Endothelial cell (in vitro differentiated cells): ENCODE measurements at regions not wholly inside any gene's neighbourhood (a gene's known extent, or its start where the extent isn't known, plus 50 kb on each side); places are given as distances from the start of the nearest gene placed in this dataset.

Experiments used
- DNase-seq: peaks from one replicate; pipeline ENCODE4 v3.0.0; 2021; ENCODE audit warnings: low spot score
- H3K27ac Mint-ChIP-seq: one replicate; pipeline ENCODE4 v1.8.0; 2021; ENCODE audit warnings: mixed read lengths, inconsistent platforms; ENCODE audit not compliant: unreplicated experiment
- H3K27me3 Mint-ChIP-seq: one replicate; pipeline ENCODE4 v1.8.0; 2021; ENCODE audit warnings: mild to moderate bottlenecking, moderate library complexity, mixed read lengths, inconsistent platforms; ENCODE audit not compliant: unreplicated experiment
- H3K36me3 Mint-ChIP-seq: one replicate; pipeline ENCODE4 v1.8.0; 2021; ENCODE audit warnings: mild to moderate bottlenecking, low read depth, mixed read lengths, inconsistent platforms; ENCODE audit not compliant: unreplicated experiment
- H3K4me1 Mint-ChIP-seq: one replicate; pipeline ENCODE4 v1.8.0; 2021; ENCODE audit warnings: mild to moderate bottlenecking, mixed read lengths, inconsistent platforms; ENCODE audit not compliant: unreplicated experiment
- H3K4me3 Mint-ChIP-seq: one replicate; pipeline ENCODE4 v1.8.0; 2021; ENCODE audit warnings: mild to moderate bottlenecking, mixed read lengths, inconsistent platforms; ENCODE audit not compliant: unreplicated experiment
- H3K9me3 Mint-ChIP-seq: one replicate; pipeline ENCODE4 v1.8.0; 2021; ENCODE audit warnings: mixed read lengths, inconsistent platforms; ENCODE audit not compliant: unreplicated experiment
- TF ChIP-seq, protein P1 (sequence below): fragments of 200-600 bp; sonication (generic); IDR thresholded peaks from one replicate; pipeline ENCODE4 v1.5.0; 2021; ENCODE audit warnings: antibody characterized with exemption; ENCODE audit not compliant: unreplicated experiment

DNA sequence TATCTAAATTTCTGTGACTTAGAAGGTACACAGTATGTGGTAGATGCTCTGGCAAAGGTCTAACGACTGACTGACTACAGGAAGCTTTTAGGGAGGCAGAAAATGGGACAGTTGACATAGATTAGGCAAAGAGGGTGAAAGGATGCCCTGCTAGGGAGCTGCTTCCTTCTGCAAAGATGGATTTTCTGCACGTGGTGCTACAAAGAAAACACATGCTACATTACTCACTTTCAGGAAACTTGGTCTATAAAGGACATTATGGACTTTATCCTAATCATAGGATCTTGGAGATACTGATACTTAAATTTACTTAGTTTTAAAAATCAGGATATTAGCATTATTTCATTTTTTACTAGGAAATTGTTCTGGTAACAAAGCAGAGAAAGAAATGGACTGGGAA, 405.8 kb upstream of the ADAMTS16 start:
- no peaks in the 10 kb centered on the region for H3K9me3 Mint-ChIP-seq
- H3K4me3 Mint-ChIP-seq = no peak overlapping the region
- no peaks in the 10 kb centered on the region for H3K27me3 Mint-ChIP-seq
- no peaks in the 10 kb centered on the region for H3K36me3 Mint-ChIP-seq
- no peak for DNase-seq
- H3K4me1 Mint-ChIP-seq = no peaks in the 10 kb centered on the region
- H3K27ac Mint-ChIP-seq = no peak overlapping the region
- TF ChIP-seq, protein P1, sequence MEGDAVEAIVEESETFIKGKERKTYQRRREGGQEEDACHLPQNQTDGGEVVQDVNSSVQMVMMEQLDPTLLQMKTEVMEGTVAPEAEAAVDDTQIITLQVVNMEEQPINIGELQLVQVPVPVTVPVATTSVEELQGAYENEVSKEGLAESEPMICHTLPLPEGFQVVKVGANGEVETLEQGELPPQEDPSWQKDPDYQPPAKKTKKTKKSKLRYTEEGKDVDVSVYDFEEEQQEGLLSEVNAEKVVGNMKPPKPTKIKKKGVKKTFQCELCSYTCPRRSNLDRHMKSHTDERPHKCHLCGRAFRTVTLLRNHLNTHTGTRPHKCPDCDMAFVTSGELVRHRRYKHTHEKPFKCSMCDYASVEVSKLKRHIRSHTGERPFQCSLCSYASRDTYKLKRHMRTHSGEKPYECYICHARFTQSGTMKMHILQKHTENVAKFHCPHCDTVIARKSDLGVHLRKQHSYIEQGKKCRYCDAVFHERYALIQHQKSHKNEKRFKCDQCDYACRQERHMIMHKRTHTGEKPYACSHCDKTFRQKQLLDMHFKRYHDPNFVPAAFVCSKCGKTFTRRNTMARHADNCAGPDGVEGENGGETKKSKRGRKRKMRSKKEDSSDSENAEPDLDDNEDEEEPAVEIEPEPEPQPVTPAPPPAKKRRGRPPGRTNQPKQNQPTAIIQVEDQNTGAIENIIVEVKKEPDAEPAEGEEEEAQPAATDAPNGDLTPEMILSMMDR = no peak

DNA sequence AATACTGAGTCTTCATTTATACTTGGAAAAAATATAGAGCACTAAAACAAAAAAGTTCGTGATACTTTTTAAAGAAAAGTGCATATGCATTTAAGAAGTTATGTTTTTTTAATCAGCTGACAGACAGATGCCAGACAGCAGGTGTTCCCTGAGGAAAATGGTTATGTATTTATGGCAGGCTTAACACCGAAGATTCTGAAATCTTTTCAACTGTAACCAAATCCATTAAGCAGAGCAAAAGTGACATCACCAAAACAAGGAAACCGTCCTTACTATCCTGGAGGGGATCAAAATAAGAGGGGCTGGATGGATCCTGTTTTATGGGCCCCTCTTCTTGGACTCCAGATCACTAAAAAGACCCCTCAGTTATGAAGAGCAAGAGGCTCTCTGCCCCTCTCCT, 404.9 kb upstream of the ADAMTS16 start:
- no peak overlapping the region for H3K4me3 Mint-ChIP-seq
- no peak overlapping the region for H3K27ac Mint-ChIP-seq
- H3K27me3 Mint-ChIP-seq = no peaks in the 10 kb centered on the region
- no peak for DNase-seq
- TF ChIP-seq, protein P1 = no peak
- H3K9me3 Mint-ChIP-seq = no peaks in the 10 kb centered on the region
- H3K36me3 Mint-ChIP-seq = no peaks in the 10 kb centered on the region
- no peaks in the 10 kb centered on the region for H3K4me1 Mint-ChIP-seq

DNA sequence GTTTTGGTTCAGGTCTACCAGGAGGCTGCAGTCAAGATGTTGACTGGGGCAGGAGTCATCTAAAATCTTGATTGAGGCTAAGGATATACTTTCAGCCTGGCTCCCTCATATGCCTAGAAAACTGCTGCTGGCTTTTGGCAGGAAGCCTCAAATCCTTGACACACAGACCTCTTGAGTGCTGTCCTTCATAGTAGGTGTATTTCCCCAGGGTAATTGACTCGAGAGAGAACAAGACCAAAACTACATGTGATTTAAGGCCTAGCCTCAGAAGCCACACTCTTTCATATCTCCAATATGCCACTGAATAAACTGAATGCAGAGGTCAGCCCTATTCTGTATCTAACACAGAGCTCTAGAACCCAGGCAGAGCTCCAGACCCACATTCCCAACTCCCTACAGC, 402.3 kb upstream of the ADAMTS16 start:
- DNase-seq = no peak
- TF ChIP-seq, protein P1 = no peak
- H3K4me1 Mint-ChIP-seq = no peaks in the 10 kb centered on the region
- H3K27ac Mint-ChIP-seq = no peak overlapping the region
- H3K27me3 Mint-ChIP-seq = no peaks in the 10 kb centered on the region
- no peaks in the 10 kb centered on the region for H3K9me3 Mint-ChIP-seq
- H3K4me3 Mint-ChIP-seq = no peak overlapping the region
- H3K36me3 Mint-ChIP-seq = no peaks in the 10 kb centered on the region

DNA sequence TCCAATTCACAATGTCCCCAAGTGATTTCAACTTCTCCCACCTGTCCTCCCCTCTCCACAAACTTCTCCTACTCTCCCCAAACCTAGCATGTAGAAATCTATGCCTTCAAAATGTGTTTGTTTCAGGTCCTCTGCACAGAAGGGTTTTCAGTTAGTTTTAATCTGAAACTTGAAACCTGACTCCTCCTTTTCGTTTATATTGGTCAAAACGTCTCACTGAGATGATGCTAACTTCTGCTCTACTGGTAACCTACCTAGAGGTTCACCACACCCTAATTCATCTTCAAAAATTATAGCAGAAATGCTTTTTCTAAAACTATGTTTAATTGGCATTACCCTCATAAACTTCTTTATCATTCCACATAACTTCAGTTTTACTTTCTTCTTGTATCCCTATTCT, 401.8 kb upstream of the ADAMTS16 start:
- no peak overlapping the region for H3K27ac Mint-ChIP-seq
- no peaks in the 10 kb centered on the region for H3K27me3 Mint-ChIP-seq
- no peaks in the 10 kb centered on the region for H3K4me1 Mint-ChIP-seq
- H3K36me3 Mint-ChIP-seq = no peaks in the 10 kb centered on the region
- H3K4me3 Mint-ChIP-seq = no peak overlapping the region
- H3K9me3 Mint-ChIP-seq = no peaks in the 10 kb centered on the region
- TF ChIP-seq, protein P1 = no peak
- no peak for DNase-seq

DNA sequence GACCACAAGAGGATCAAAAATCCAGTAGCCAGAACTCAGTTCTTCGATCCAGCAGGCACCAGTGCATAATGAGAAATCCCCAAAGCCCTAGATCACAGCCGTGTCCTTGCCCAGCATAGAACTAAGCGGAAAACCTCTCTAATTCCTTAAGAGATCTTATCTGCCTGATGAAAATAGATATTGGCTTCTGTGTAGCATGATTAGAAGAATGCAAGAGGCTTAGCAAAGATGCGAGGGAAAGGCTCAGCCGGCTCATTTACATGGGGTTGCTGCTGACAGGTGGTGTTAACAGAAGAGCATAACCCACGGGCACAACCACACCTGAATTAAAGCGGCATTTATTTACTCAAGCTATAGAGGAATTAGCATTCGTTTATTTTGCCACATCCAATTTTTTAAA, 400.0 kb upstream of the ADAMTS16 start:
- Mint-ChIP-seq H3K36me3 (no peaks in the 10 kb centered on the region), H3K4me3 (no peak overlapping the region)

More for the DNA sequence above, 400.0 kb upstream of the ADAMTS16 start:
- H3K9me3 Mint-ChIP-seq = no peaks in the 10 kb centered on the region
- TF ChIP-seq, protein P1 = no peak
- H3K27me3 Mint-ChIP-seq = no peaks in the 10 kb centered on the region
- no peak overlapping the region for H3K27ac Mint-ChIP-seq
- H3K4me1 Mint-ChIP-seq = no peaks in the 10 kb centered on the region
- DNase-seq = no peak
